Testis (tissue), 2 donors: ENCODE measurements at regions not wholly inside any gene's neighbourhood (a gene's known extent, or its start where the extent isn't known, plus 50 kb on each side); places are given as distances from the start of the nearest gene placed in this dataset.

ENCODE experiments used
- CTCF ChIP-seq, 3 experiments: fragments of 450-650 bp in 2 of 3; fragments of 200-600 bp in 1 of 3; sonication (generic) in 1 of 3; IDR thresholded peaks; one replicate each; pipeline ENCODE4 v1.5.1; 2016 to 2019; ENCODE audit warnings: antibody characterized with exemption in 3 of 3, mild to moderate bottlenecking in 2 of 3, moderate library complexity in 1 of 3
- POLR2A ChIP-seq: fragments of 450-650 bp; IDR thresholded peaks from one replicate; pipeline ENCODE4 v1.6.1; 2017; ENCODE audit warnings: antibody characterized with exemption, mild to moderate bottlenecking, moderate library complexity

GRCh38 chr9:102911185-102911584 lies 83.9 kb upstream of the CYLC2 start:
- TF ChIP-seq POLR2A (no peak), CTCF (IDR thresholded peaks at IDR 0.05) (no peak)
